BJ (cell line): ENCODE measurements at regions not wholly inside any gene's neighbourhood (a gene's known extent, or its start where the extent isn't known, plus 50 kb on each side); places are given as distances from the start of the nearest gene placed in this dataset.

Source experiments
- CTCF ChIA-PET: fragments of 350-600 bp; formaldehyde crosslinking; extraction: SDS; loops from one replicate; lab custom pipeline; 2021; ENCODE audit warnings: antibody characterized with exemption, inconsistent platforms; lab: Yijun Ruan, JAX
- POLR2A ChIA-PET: fragments of 300-600 bp; sonication (Branson Sonifier 250); formaldehyde crosslinking; extraction: SDS; loops from one replicate; lab custom pipeline; 2021; ENCODE audit warnings: antibody characterized with exemption; lab: Charles Lee
- DNase-seq: peaks from one replicate; pipeline ENCODE4 v3.0.0-alpha.2; 2011; ENCODE audit warnings: low read depth
- H3K27me3 ChIP-seq: 2 replicates; pipeline ENCODE4 v1.6.0; 2011; ENCODE audit warnings: low read length; ENCODE audit not compliant: control insufficient read depth, insufficient read depth
- H3K36me3 ChIP-seq: 2 replicates; pipeline ENCODE4 v1.5.1; 2011; ENCODE audit warnings: low read length; ENCODE audit not compliant: control insufficient read depth, insufficient read depth
- H3K4me3 ChIP-seq: 2 replicates; pipeline ENCODE4 v1.5.1; 2011; ENCODE audit warnings: low read depth, mild to moderate bottlenecking, control low read depth, low read length
- TF ChIP-seq, protein P1 (sequence below): IDR thresholded peaks from 2 replicates; pipeline ENCODE4 v1.5.1; 2011; ENCODE audit warnings: low read depth, mild to moderate bottlenecking, control low read depth, inconsistent platforms, low read length, moderate library complexity; ENCODE audit not compliant: insufficient read depth

GRCh38 chr5:142486020-142486419, 161.2 kb upstream of the SPRY4 start:
- DNase-seq, result no peak
- POLR2A ChIA-PET, result interaction anchor here (0.9 kb wide), 1 partner anchor 19 kb away, joined by 5 read pairs; no protein-coding TSS in a partner anchor
- TF ChIP-seq, protein P1, sequence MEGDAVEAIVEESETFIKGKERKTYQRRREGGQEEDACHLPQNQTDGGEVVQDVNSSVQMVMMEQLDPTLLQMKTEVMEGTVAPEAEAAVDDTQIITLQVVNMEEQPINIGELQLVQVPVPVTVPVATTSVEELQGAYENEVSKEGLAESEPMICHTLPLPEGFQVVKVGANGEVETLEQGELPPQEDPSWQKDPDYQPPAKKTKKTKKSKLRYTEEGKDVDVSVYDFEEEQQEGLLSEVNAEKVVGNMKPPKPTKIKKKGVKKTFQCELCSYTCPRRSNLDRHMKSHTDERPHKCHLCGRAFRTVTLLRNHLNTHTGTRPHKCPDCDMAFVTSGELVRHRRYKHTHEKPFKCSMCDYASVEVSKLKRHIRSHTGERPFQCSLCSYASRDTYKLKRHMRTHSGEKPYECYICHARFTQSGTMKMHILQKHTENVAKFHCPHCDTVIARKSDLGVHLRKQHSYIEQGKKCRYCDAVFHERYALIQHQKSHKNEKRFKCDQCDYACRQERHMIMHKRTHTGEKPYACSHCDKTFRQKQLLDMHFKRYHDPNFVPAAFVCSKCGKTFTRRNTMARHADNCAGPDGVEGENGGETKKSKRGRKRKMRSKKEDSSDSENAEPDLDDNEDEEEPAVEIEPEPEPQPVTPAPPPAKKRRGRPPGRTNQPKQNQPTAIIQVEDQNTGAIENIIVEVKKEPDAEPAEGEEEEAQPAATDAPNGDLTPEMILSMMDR, result no peak
- H3K4me3 ChIP-seq, result no peak overlapping the region
- H3K27me3 ChIP-seq, result no peaks in the 10 kb centered on the region
- no peaks in the 10 kb centered on the region for H3K36me3 ChIP-seq
- CTCF ChIA-PET, result interaction anchor here (0.6 to 1.9 kb wide), 3 partner anchors 10 to 703 kb away, joined by 4 read pairs; no protein-coding TSS in a partner anchor

DNA sequence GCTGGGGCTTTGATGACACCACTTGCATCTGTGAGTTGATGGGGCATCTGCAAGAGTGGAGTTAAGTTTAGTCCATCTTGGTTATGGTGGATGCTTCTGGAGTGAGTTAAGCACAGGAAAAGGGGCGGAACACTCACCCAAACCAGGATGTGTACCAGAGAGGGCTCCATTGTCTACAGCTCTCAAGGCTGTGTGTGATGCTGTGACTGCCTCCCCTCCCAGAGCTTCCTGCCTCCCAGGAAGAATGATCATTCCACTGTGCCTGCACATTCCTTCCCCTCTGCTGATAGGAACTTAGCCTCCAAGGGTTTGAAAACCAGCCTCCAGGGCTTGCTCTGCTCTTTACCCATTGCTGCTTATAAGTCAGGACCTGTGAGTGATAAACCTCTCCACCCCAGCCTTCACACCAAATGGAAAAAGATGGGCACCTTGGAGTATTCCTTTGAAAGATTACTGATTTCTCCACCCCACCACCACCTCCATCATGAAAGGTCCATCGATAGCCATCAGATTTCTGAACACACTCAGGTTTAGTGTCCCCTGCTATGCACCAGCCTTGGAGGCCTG, 160.1 kb upstream of the SPRY4 start:
- Histone ChIP-seq H3K27me3 (no peaks in the 10 kb centered on the region), H3K36me3 (no peaks in the 10 kb centered on the region), H3K4me3 (no peak overlapping the region)
- TF ChIP-seq, protein P1, result no peak
- DNase-seq, result no peak
- ChIA-PET POLR2A (no interaction called here), CTCF (interaction anchor here (0.7 to 1.9 kb wide), 3 partner anchors 64 to 70 kb away, joined by 3 to 4 read pairs (median 3); no protein-coding TSS in a partner anchor)

GRCh38 chr5:142482207-142482606, 157.4 kb upstream of the SPRY4 start:
- ChIA-PET POLR2A (interaction anchor here (0.6 kb wide), 1 partner anchor 66 kb away, joined by 3 read pairs; no protein-coding TSS in a partner anchor), CTCF (interaction anchor here (0.9 kb wide), 1 partner anchor 11 kb away, joined by 3 read pairs; no protein-coding TSS in a partner anchor)
- TF ChIP-seq, protein P1, result no peak
- Histone ChIP-seq H3K4me3 (no peak overlapping the region), H3K27me3 (no peaks in the 10 kb centered on the region), H3K36me3 (no peaks in the 10 kb centered on the region)
- no peak for DNase-seq

DNA sequence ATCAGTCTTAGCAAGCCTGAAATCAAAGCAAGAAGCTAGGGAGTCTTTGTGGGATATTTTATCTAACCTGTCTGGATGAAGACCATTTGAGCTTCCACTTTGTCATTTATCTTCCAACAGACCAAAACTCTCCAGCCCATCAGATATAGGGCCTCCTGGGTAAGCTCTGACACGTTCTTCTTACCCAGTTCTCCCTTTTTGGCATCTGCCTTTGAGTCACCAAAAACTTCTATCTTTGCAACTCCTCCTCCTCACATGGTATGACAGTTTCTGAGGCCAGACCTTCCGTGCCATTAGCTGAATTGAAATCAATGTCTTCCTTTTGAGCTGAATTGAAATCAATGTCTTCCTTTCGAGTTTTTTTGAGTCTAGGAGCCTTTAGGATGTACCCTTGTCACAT, 156.6 kb upstream of the SPRY4 start:
- TF ChIP-seq, protein P1, result no peak
- DNase-seq, result no peak
- H3K27me3 ChIP-seq, result no peaks in the 10 kb centered on the region
- no peak overlapping the region for H3K4me3 ChIP-seq
- POLR2A ChIA-PET, result no interaction called here
- CTCF ChIA-PET, result interaction anchor here (0.9 to 1.0 kb wide), 2 partner anchors 10 to 157 kb away, joined by 3 read pairs; partner anchors contain the start of gene SPRY4
- no peaks in the 10 kb centered on the region for H3K36me3 ChIP-seq

- ChIA-PET CTCF (no interaction called here), POLR2A (no interaction called here)
- TF ChIP-seq, protein P1, result no peak
- H3K4me3 ChIP-seq, result no peak overlapping the region
- H3K27me3 ChIP-seq, result no peaks in the 10 kb centered on the region
- H3K36me3 ChIP-seq, result no peaks in the 10 kb centered on the region
- DNase-seq, result no peak
Measured at GRCh38 chr5:142479854-142480519, 155.2 kb upstream of the SPRY4 start.
